ENCODE measurements at regions not wholly inside any gene's neighbourhood (a gene's known extent, or its start where the extent isn't known, plus 50 kb on each side); places are given as distances from the start of the nearest gene placed in this dataset.

- TF ChIP-seq POLR2A (IDR thresholded peaks at IDR 0.05): no peak
- TF ChIP-seq CTCF (IDR thresholded peaks at IDR 0.05): no peak
Measured at GRCh38 chr10:121152935-121153334, 301.8 kb downstream of the WDR11 start.
